ENCODE measurements at regions not wholly inside any gene's neighbourhood (a gene's known extent, or its start where the extent isn't known, plus 50 kb on each side); places are given as distances from the start of the nearest gene placed in this dataset.

- H3K36me3 Mint-ChIP-seq (ENCODE audit: low read depth), result no peaks in the 10 kb centered on the region
- no peak overlapping the region for H3K27ac Mint-ChIP-seq
- H3K9me3 Mint-ChIP-seq, result no peaks in the 10 kb centered on the region
- POLR2A ChIA-PET, result no interaction called here
- DNase-seq, result no peak
- intact Hi-C loops (cut with DNase I, micrococcal nuclease), result no loop called here
- Histone ChIP-seq H3K36me3 (ENCODE audit: insufficient read depth, low read length) (no peaks in the 10 kb centered on the region), H3K9me3 (ENCODE audit: control insufficient read depth in 1 of 2, insufficient read depth in 1 of 2, low read length in 2 of 2) (no peaks in the 10 kb centered on the region), H3K27ac (ENCODE audit: low read depth in 1 of 2, low read length in 2 of 2) (no peak overlapping the region), H3K4me3 (ENCODE audit: low read length) (no peak overlapping the region), H3K27me3 (ENCODE audit: control insufficient read depth in 1 of 2, insufficient read depth in 2 of 2, low read length in 2 of 2) (no peaks in the 10 kb centered on the region), H3K4me1 (ENCODE audit: insufficient read depth, low read length) (no peaks in the 10 kb centered on the region)
- no peak overlapping the region for H3K4me3 Mint-ChIP-seq
- no peaks in the 10 kb centered on the region for H3K27me3 Mint-ChIP-seq
- no peaks in the 10 kb centered on the region for H3K4me1 Mint-ChIP-seq (ENCODE audit: low read depth)
- ATAC-seq (ENCODE audit: poor library complexity), result no peak
- TF ChIP-seq, protein P1, sequence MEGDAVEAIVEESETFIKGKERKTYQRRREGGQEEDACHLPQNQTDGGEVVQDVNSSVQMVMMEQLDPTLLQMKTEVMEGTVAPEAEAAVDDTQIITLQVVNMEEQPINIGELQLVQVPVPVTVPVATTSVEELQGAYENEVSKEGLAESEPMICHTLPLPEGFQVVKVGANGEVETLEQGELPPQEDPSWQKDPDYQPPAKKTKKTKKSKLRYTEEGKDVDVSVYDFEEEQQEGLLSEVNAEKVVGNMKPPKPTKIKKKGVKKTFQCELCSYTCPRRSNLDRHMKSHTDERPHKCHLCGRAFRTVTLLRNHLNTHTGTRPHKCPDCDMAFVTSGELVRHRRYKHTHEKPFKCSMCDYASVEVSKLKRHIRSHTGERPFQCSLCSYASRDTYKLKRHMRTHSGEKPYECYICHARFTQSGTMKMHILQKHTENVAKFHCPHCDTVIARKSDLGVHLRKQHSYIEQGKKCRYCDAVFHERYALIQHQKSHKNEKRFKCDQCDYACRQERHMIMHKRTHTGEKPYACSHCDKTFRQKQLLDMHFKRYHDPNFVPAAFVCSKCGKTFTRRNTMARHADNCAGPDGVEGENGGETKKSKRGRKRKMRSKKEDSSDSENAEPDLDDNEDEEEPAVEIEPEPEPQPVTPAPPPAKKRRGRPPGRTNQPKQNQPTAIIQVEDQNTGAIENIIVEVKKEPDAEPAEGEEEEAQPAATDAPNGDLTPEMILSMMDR (IDR thresholded peaks at IDR 0.05), result no peak
- CTCF ChIA-PET, result no interaction called here
These were observed 95.7 kb downstream of the ATP6V1G3 start for GRCh38 chr1:198444792-198445191.

GRCh38 chr1:198443365-198444233 is 96.9 kb downstream of the ATP6V1G3 start:
- CTCF ChIA-PET, result no interaction called here
- Mint-ChIP-seq H3K36me3 (ENCODE audit: low read depth) (no peaks in the 10 kb centered on the region), H3K9me3 (no peaks in the 10 kb centered on the region), H3K4me1 (ENCODE audit: low read depth) (no peaks in the 10 kb centered on the region), H3K27me3 (no peaks in the 10 kb centered on the region), H3K4me3 (no peak overlapping the region), H3K27ac (no peak overlapping the region)
- no peaks in the 10 kb centered on the region for H3K9me3 ChIP-seq (ENCODE audit: control insufficient read depth in 1 of 2, insufficient read depth in 1 of 2, low read length in 2 of 2)
- no peaks in the 10 kb centered on the region for H3K36me3 ChIP-seq (ENCODE audit: insufficient read depth, low read length)
- POLR2A ChIA-PET, result no interaction called here
- DNase-seq, result no peak
- no peak for ATAC-seq (ENCODE audit: poor library complexity)
- H3K27me3 ChIP-seq (ENCODE audit: control insufficient read depth in 1 of 2, insufficient read depth in 2 of 2, low read length in 2 of 2), result no peaks in the 10 kb centered on the region
- no peak overlapping the region for H3K27ac ChIP-seq (ENCODE audit: low read depth in 1 of 2, low read length in 2 of 2)
- H3K4me1 ChIP-seq (ENCODE audit: insufficient read depth, low read length), result no peaks in the 10 kb centered on the region
- TF ChIP-seq, protein P1 (IDR thresholded peaks at IDR 0.05), result no peak
- no peak overlapping the region for H3K4me3 ChIP-seq (ENCODE audit: low read length)
- intact Hi-C loops (cut with DNase I, micrococcal nuclease), result no loop called here

- CTCF ChIA-PET, result no interaction called here
- POLR2A ChIA-PET, result no interaction called here
- Histone ChIP-seq H3K9me3 (ENCODE audit: control insufficient read depth in 1 of 2, insufficient read depth in 1 of 2, low read length in 2 of 2) (no peaks in the 10 kb centered on the region), H3K27me3 (ENCODE audit: control insufficient read depth in 1 of 2, insufficient read depth in 2 of 2, low read length in 2 of 2) (no peaks in the 10 kb centered on the region), H3K36me3 (ENCODE audit: insufficient read depth, low read length) (no peaks in the 10 kb centered on the region), H3K27ac (ENCODE audit: low read depth in 1 of 2, low read length in 2 of 2) (no peak overlapping the region), H3K4me1 (ENCODE audit: insufficient read depth, low read length) (no peaks in the 10 kb centered on the region), H3K4me3 (ENCODE audit: low read length) (no peak overlapping the region)
- no peaks in the 10 kb centered on the region for H3K9me3 Mint-ChIP-seq
- no peaks in the 10 kb centered on the region for H3K4me1 Mint-ChIP-seq (ENCODE audit: low read depth)
- DNase-seq (no peak), ATAC-seq (ENCODE audit: poor library complexity) (no peak)
- H3K27ac Mint-ChIP-seq, result no peak overlapping the region
- H3K4me3 Mint-ChIP-seq, result no peak overlapping the region
- H3K36me3 Mint-ChIP-seq (ENCODE audit: low read depth), result no peaks in the 10 kb centered on the region
- no peaks in the 10 kb centered on the region for H3K27me3 Mint-ChIP-seq
- TF ChIP-seq, protein P1 (IDR thresholded peaks at IDR 0.05), result no peak
- intact Hi-C loops (cut with DNase I, micrococcal nuclease), result no loop called here
These were observed 99.6 kb downstream of the ATP6V1G3 start for GRCh38 chr1:198440842-198441241.
